ENCODE measurements at regions not wholly inside any gene's neighbourhood (a gene's known extent, or its start where the extent isn't known, plus 50 kb on each side); places are given as distances from the start of the nearest gene placed in this dataset.

- Mint-ChIP-seq H3K9me3 (no peaks in the 10 kb centered on the region), H3K36me3 (ENCODE audit: insufficient read depth) (no peaks in the 10 kb centered on the region), H3K4me3 (no peak overlapping the region), H3K4me1 (peaks cover 4% of the 10 kb centered on the region), H3K27ac (ENCODE audit: low read depth) (no peak overlapping the region), H3K27me3 (peaks cover 25% of the 10 kb centered on the region)
- DNase-seq (ENCODE audit: low spot score in 2 of 2) = no peak
- ATAC-seq (replicated peaks; ENCODE audit: extremely low read depth, poor library complexity, severe bottlenecking) = no peak
Observed at GRCh38 chr3:194268654-194269512, 82.2 kb downstream of the CPN2 start.

DNA sequence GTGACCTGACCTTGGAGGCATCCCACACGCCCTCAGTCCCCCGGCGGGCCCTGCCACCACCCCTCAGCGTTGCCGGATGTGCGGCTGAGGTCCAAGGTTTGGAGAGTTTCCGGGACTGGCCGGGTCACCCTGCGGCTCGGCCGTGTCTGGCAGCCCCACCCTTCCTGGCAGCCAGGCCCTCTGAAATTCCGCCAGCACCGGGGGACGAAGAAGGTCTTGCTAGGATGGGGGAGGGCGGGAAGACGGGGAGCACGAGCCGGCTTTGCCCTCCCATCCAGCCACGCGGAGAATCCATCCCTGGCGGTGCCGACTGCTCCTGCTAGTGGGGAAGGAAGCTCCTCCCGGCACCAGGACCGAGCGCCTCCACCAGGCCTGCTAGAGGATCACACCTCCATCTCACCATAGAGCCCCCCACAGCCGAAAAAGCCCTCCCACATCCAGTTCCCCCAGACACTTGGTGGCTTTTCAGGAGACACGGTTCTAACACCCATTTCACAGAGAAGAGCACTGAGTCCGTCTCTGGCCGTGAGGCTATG is 81.5 kb downstream of the CPN2 start:
- Mint-ChIP-seq H3K36me3 (ENCODE audit: insufficient read depth) (no peaks in the 10 kb centered on the region), H3K27me3 (peaks cover 25% of the 10 kb centered on the region), H3K9me3 (no peaks in the 10 kb centered on the region), H3K27ac (ENCODE audit: low read depth) (no peak overlapping the region), H3K4me1 (peaks cover 4% of the 10 kb centered on the region), H3K4me3 (no peak overlapping the region)
- ATAC-seq (replicated peaks; ENCODE audit: extremely low read depth, poor library complexity, severe bottlenecking) = no peak
- DNase-seq (ENCODE audit: low spot score in 2 of 2) = no peak

DNA sequence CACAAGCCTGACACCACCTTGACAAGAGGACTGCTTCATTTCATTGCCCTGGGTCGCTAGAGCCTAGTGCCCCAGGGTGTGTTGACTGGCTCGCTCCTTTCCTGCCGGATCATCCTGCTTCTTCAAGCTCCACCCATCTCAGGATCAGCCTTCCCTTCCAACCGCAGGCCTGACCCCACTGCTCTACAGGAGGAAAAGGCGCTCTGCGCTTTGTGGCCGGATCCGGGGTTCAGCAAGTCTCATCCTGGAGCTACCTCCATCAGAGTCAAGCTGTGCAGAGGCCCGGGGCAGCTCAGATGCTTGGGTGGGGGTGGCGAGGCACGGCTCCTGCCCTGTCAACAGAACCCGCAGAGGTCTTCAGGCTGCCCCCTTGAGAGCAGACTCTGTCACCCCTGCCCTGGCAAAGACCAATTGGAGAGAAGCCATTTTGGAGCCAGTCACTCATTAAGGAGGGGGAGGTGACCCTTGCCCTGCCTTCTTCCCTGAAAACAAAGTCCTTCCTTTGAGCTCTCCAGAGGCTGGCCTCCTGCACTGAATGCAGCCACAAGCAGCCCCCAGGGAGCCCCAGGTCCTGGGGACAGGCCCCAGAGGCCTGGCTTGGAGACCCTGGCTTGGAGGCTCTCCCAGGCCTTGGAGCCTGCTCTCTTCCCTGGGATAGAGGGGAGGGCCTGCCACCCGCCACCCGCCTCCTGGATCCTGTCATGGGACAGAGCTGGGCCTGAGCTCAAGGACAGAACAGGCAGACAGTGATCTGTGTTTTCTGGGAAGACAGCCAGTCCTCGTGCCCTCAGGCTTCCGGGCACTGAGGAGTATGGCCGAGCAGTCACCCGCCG is 80.3 kb downstream of the CPN2 start:
- no peak for DNase-seq (ENCODE audit: low spot score in 2 of 2)
- H3K27ac Mint-ChIP-seq (ENCODE audit: low read depth) = no peak overlapping the region
- H3K27me3 Mint-ChIP-seq = peaks cover 19% of the 10 kb centered on the region
- ATAC-seq (replicated peaks; ENCODE audit: extremely low read depth, poor library complexity, severe bottlenecking) = no peak
- no peaks in the 10 kb centered on the region for H3K9me3 Mint-ChIP-seq
- H3K4me1 Mint-ChIP-seq = peaks cover 12% of the 10 kb centered on the region
- H3K36me3 Mint-ChIP-seq (ENCODE audit: insufficient read depth) = peaks cover 5% of the 10 kb centered on the region
- no peak overlapping the region for H3K4me3 Mint-ChIP-seq

- H3K27ac Mint-ChIP-seq (ENCODE audit: low read depth) = no peak overlapping the region
- H3K27me3 Mint-ChIP-seq = peaks cover 12% of the 10 kb centered on the region
- H3K4me1 Mint-ChIP-seq = peaks cover 12% of the 10 kb centered on the region
- peaks cover 6% of the 10 kb centered on the region for H3K36me3 Mint-ChIP-seq (ENCODE audit: insufficient read depth)
- H3K9me3 Mint-ChIP-seq = no peaks in the 10 kb centered on the region
- no peak for DNase-seq (ENCODE audit: low spot score in 2 of 2)
- no peak for ATAC-seq (replicated peaks; ENCODE audit: extremely low read depth, poor library complexity, severe bottlenecking)
- no peak overlapping the region for H3K4me3 Mint-ChIP-seq
Observed at GRCh38 chr3:194271460-194272035, 79.6 kb downstream of the CPN2 start.

- no peak for ATAC-seq (replicated peaks; ENCODE audit: extremely low read depth, poor library complexity, severe bottlenecking)
- Mint-ChIP-seq H3K36me3 (ENCODE audit: insufficient read depth) (peaks cover 6% of the 10 kb centered on the region), H3K27ac (ENCODE audit: low read depth) (no peak overlapping the region)
Observed at GRCh38 chr3:194272221-194272620, 78.9 kb downstream of the CPN2 start.

DNA sequence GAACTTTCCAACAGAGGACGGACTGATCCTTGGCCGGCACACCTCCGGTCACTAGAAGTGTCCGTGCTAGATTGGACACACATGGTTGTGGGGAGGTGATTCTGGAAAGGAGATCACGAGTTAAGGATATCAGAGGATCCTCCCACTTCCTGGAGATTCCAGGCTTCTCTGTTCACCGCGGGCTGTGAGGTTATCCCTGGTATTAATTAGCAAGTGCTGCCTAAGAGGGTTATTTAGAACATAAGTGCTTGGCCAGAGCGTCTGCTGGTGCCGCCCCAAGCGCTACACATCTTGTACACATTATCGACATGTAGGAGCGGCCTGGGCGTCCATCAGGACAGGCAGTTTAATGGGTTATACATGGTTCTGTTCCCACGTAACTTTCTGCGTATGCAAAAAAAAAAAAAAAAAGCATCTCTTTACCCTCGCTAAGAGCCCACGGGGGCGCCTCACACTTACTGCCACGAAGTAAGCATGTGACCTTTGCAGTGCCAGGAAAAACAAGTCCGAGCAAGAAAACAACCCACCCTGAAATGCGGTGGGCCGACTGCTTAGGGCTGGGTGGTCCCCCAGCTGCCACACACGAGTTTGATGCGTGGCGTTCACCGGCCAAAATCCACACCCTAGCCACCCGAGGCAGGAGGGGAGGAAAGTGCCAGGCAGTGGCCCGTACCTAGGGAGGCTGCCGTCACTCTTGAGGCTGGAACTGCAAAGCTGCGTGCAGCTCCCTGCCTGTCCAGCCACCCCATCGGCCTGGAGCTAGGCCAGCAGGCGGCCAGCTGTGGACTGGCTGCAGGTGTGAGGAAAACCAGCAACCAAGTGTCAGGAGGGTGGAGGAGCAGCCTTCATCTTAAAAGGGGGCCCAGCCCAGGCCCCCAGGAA is 78.0 kb downstream of the CPN2 start:
- no peak for ATAC-seq (replicated peaks; ENCODE audit: extremely low read depth, poor library complexity, severe bottlenecking)
- no peaks in the 10 kb centered on the region for H3K9me3 Mint-ChIP-seq
- no peaks in the 10 kb centered on the region for H3K27me3 Mint-ChIP-seq
- peaks cover 8% of the 10 kb centered on the region for H3K36me3 Mint-ChIP-seq (ENCODE audit: insufficient read depth)
- H3K4me1 Mint-ChIP-seq = peaks cover 12% of the 10 kb centered on the region
- no peak overlapping the region for H3K27ac Mint-ChIP-seq (ENCODE audit: low read depth)
- no peak overlapping the region for H3K4me3 Mint-ChIP-seq
- no peak for DNase-seq (ENCODE audit: low spot score in 2 of 2)

More at GRCh38 chr3:194272221-194272620, 78.9 kb downstream of the CPN2 start:
- Mint-ChIP-seq H3K9me3 (no peaks in the 10 kb centered on the region), H3K4me3 (no peak overlapping the region), H3K27me3 (peaks cover 8% of the 10 kb centered on the region), H3K4me1 (peaks cover 12% of the 10 kb centered on the region)
- no peak for DNase-seq (ENCODE audit: low spot score in 2 of 2)

DNA sequence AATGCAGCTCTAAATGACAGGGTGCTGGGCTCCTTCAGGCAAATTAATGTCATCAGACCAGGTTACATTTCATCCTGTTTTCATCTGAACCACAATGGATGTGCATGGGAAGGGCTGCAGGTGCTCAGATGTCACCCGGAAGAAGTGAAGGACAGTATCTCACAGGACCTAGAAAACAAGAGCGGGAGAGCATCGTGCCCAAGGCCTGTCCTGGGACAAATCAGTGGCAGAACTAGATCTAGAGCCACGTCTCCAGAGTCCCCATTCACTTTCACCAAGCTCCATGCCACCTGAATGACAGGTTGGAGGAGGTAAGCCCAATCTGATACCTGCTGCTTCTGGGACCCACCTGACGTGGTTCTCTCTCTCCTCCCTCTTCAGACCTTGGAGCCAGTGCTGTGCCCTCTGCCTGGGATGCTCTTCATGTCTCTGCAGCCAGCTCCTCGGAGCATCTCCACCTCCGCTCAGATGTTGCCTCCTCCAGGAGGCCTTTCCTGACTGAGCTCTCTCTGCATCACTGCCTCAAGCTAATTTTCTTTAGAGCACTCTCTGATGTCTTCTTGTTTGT is 77.3 kb downstream of the CPN2 start:
- Mint-ChIP-seq H3K9me3 (no peaks in the 10 kb centered on the region), H3K27ac (ENCODE audit: low read depth) (no peak overlapping the region), H3K4me1 (peaks cover 12% of the 10 kb centered on the region), H3K27me3 (no peaks in the 10 kb centered on the region), H3K4me3 (no peak overlapping the region), H3K36me3 (ENCODE audit: insufficient read depth) (peaks cover 8% of the 10 kb centered on the region)
- ATAC-seq (replicated peaks; ENCODE audit: extremely low read depth, poor library complexity, severe bottlenecking) (no peak), DNase-seq (ENCODE audit: low spot score in 2 of 2) (no peak)

GRCh38 chr3:194274424-194275085 is 76.6 kb downstream of the CPN2 start:
- Mint-ChIP-seq H3K4me1 (peaks cover 12% of the 10 kb centered on the region), H3K27me3 (peaks cover 6% of the 10 kb centered on the region), H3K9me3 (no peaks in the 10 kb centered on the region), H3K27ac (ENCODE audit: low read depth) (peak overlapping the region; percentile 52), H3K36me3 (ENCODE audit: insufficient read depth) (peaks cover 8% of the 10 kb centered on the region), H3K4me3 (no peak overlapping the region)
- DNase-seq (ENCODE audit: low spot score in 2 of 2) = no peak
- no peak for ATAC-seq (replicated peaks; ENCODE audit: extremely low read depth, poor library complexity, severe bottlenecking)

GRCh38 chr3:194275291-194275690 is 75.8 kb downstream of the CPN2 start:
- peaks cover 8% of the 10 kb centered on the region for H3K27me3 Mint-ChIP-seq
- ATAC-seq (replicated peaks; ENCODE audit: extremely low read depth, poor library complexity, severe bottlenecking) = no peak
- DNase-seq (ENCODE audit: low spot score in 2 of 2) = no peak
- peak overlapping the region; percentile 52 for H3K27ac Mint-ChIP-seq (ENCODE audit: low read depth)
- H3K4me1 Mint-ChIP-seq = peaks cover 7% of the 10 kb centered on the region
- no peaks in the 10 kb centered on the region for H3K9me3 Mint-ChIP-seq
- H3K36me3 Mint-ChIP-seq (ENCODE audit: insufficient read depth) = peaks cover 8% of the 10 kb centered on the region
- no peak overlapping the region for H3K4me3 Mint-ChIP-seq

- no peaks in the 10 kb centered on the region for H3K9me3 Mint-ChIP-seq
- H3K27ac Mint-ChIP-seq (ENCODE audit: low read depth) = peak overlapping the region; percentile 52
- no peak overlapping the region for H3K4me3 Mint-ChIP-seq
- H3K4me1 Mint-ChIP-seq = peaks cover 7% of the 10 kb centered on the region
- H3K27me3 Mint-ChIP-seq = peaks cover 9% of the 10 kb centered on the region
- ATAC-seq (replicated peaks; ENCODE audit: extremely low read depth, poor library complexity, severe bottlenecking) (no peak), DNase-seq (ENCODE audit: low spot score in 2 of 2) (no peak)
- peaks cover 8% of the 10 kb centered on the region for H3K36me3 Mint-ChIP-seq (ENCODE audit: insufficient read depth)
Observed at GRCh38 chr3:194275721-194276120, 75.4 kb downstream of the CPN2 start.

DNA sequence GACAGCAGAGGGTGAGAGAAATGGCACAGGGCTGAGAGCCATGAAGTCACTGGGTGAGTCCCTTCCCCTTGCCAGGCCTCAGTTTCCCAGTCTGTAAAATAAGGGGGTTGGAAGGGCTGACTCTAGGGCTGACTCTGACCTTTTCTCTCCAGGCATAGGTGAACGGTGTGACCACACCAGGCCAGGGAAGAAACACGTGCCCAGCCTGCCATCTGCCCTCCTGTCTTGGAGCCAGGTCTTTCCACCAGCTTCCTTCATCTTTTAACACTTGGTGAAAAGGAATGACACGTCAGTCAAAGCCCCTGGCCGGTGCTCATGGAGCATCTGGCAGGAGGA is 74.4 kb downstream of the CPN2 start:
- H3K36me3 Mint-ChIP-seq (ENCODE audit: insufficient read depth) = peaks cover 8% of the 10 kb centered on the region
- H3K27ac Mint-ChIP-seq (ENCODE audit: low read depth) = no peak overlapping the region
- H3K27me3 Mint-ChIP-seq = peaks cover 19% of the 10 kb centered on the region
- H3K9me3 Mint-ChIP-seq = no peaks in the 10 kb centered on the region
- ATAC-seq (replicated peaks; ENCODE audit: extremely low read depth, poor library complexity, severe bottlenecking) (no peak), DNase-seq (ENCODE audit: low spot score in 2 of 2) (no peak)
- no peak overlapping the region for H3K4me3 Mint-ChIP-seq
- peaks cover 7% of the 10 kb centered on the region for H3K4me1 Mint-ChIP-seq

All from central memory CD8-positive, alpha-beta T cell (primary cell).